ENCODE measurements at regions not wholly inside any gene's neighbourhood (a gene's known extent, or its start where the extent isn't known, plus 50 kb on each side); places are given as distances from the start of the nearest gene placed in this dataset.

DNA sequence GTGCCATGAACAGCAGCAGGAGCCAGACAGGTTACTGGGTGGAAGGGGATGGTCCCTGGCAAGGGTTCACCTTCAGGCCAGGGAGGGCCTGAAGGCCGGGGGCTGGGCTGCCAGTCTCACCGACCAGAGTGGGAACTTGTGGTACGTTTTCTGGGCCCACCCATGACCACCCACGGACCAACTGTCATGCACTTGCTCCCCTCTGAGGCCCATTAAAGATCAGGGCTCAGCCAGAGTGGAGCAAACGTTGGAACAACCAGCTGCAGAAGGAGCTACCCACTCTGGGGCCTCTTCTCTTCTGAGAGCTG is 436.7 kb upstream of the PRMT6 start:
- TF ChIP-seq EZH2 (IDR thresholded peaks at IDR 0.05; ENCODE audit: borderline replicate concordance, low read depth, low read length, severe bottlenecking), result no peak
- TF ChIP-seq, protein P1, sequence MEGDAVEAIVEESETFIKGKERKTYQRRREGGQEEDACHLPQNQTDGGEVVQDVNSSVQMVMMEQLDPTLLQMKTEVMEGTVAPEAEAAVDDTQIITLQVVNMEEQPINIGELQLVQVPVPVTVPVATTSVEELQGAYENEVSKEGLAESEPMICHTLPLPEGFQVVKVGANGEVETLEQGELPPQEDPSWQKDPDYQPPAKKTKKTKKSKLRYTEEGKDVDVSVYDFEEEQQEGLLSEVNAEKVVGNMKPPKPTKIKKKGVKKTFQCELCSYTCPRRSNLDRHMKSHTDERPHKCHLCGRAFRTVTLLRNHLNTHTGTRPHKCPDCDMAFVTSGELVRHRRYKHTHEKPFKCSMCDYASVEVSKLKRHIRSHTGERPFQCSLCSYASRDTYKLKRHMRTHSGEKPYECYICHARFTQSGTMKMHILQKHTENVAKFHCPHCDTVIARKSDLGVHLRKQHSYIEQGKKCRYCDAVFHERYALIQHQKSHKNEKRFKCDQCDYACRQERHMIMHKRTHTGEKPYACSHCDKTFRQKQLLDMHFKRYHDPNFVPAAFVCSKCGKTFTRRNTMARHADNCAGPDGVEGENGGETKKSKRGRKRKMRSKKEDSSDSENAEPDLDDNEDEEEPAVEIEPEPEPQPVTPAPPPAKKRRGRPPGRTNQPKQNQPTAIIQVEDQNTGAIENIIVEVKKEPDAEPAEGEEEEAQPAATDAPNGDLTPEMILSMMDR (IDR thresholded peaks at IDR 0.05; ENCODE audit: borderline replicate concordance, extremely low read depth, low read length, poor library complexity, severe bottlenecking), result no peak
